ENCODE measurements at regions not wholly inside any gene's neighbourhood (a gene's known extent, or its start where the extent isn't known, plus 50 kb on each side); places are given as distances from the start of the nearest gene placed in this dataset.
"Not testable (repeated sequence)": the region's sequence is repeated elsewhere in the genome, so short reads cannot be mapped to it uniquely, and the experiment has no call there.

- H3K79me2 ChIP-seq (ENCODE audit: insufficient read depth, low read length); H3K27me3 ChIP-seq (ENCODE audit: control insufficient read depth in 1 of 2, insufficient read depth in 2 of 2, low read length in 2 of 2); H3K36me3 ChIP-seq (replicated peaks in 1 of 2; ENCODE audit: control insufficient read depth in 1 of 2, insufficient read depth in 2 of 2, low read length in 2 of 2); CTCF ChIA-PET (ENCODE audit: low intra/inter-chr PET ratio, low total read pairs); intact Hi-C loops (cut with micrococcal nuclease; ENCODE audit: unreplicated experiment); BruUV-seq (replicated peaks); in situ Hi-C loops (cut with HindIII; ENCODE audit: extremely low pct_ligation_motif_present, low pct_unique_long_range_greater_than_20kb); ATAC-seq; DNase-seq (ENCODE audit: low spot score); FAIRE-seq; H3K4me1 ChIP-seq (ENCODE audit: insufficient read depth, low read length); H3K4me2 ChIP-seq (ENCODE audit: low read depth, low read length); H3K27ac ChIP-seq (ENCODE audit: extremely low read length, insufficient read depth, low read length); H2AFZ ChIP-seq (ENCODE audit: low read length); POLR2A ChIA-PET; H4K20me1 ChIP-seq (ENCODE audit: insufficient read depth, low read length); H3K4me3 ChIP-seq (replicated peaks in 1 of 3; ENCODE audit: insufficient read depth in 1 of 3, low read depth in 2 of 3, low read length in 3 of 3); H3K9ac ChIP-seq (ENCODE audit: insufficient read depth, low read depth, low read length): not testable (repeated sequence)
- H3K9me3 ChIP-seq (ENCODE audit: low read length): peaks cover 93% of the 10 kb centered on the region
- 6% methylated on average over 4 of the region's 4 CpGs for WGBS (ENCODE audit: low lambda C conversion rate)
Measured at GRCh38 chr22:10730706-10731105, 4797.3 kb upstream of the OR11H1 start.

GRCh38 chr22:10731246-10731974 is 4796.6 kb upstream of the OR11H1 start:
- CTCF ChIA-PET (ENCODE audit: low intra/inter-chr PET ratio, low total read pairs); DNase-seq (ENCODE audit: low spot score); H3K9ac ChIP-seq (ENCODE audit: insufficient read depth, low read depth, low read length); H3K79me2 ChIP-seq (ENCODE audit: insufficient read depth, low read length); FAIRE-seq; H3K36me3 ChIP-seq (replicated peaks in 1 of 2; ENCODE audit: control insufficient read depth in 1 of 2, insufficient read depth in 2 of 2, low read length in 2 of 2); in situ Hi-C loops (cut with HindIII; ENCODE audit: extremely low pct_ligation_motif_present, low pct_unique_long_range_greater_than_20kb); intact Hi-C loops (cut with micrococcal nuclease; ENCODE audit: unreplicated experiment); H3K27me3 ChIP-seq (ENCODE audit: control insufficient read depth in 1 of 2, insufficient read depth in 2 of 2, low read length in 2 of 2); H3K4me1 ChIP-seq (ENCODE audit: insufficient read depth, low read length); H3K4me3 ChIP-seq (replicated peaks in 1 of 3; ENCODE audit: insufficient read depth in 1 of 3, low read depth in 2 of 3, low read length in 3 of 3); H4K20me1 ChIP-seq (ENCODE audit: insufficient read depth, low read length); BruUV-seq (replicated peaks); H2AFZ ChIP-seq (ENCODE audit: low read length); POLR2A ChIA-PET; H3K27ac ChIP-seq (ENCODE audit: extremely low read length, insufficient read depth, low read length); H3K4me2 ChIP-seq (ENCODE audit: low read depth, low read length): not testable (repeated sequence)
- WGBS (ENCODE audit: low lambda C conversion rate): 9% methylated on average over 9 of the region's 9 CpGs
- H3K9me3 ChIP-seq (ENCODE audit: low read length): peaks cover 92% of the 10 kb centered on the region
- peak; percentile 40; the same call in 2 of the 3 replicates for ATAC-seq

GRCh38 chr22:10735075-10735474 is 4792.9 kb upstream of the OR11H1 start:
- H3K36me3 ChIP-seq (replicated peaks in 1 of 2; ENCODE audit: control insufficient read depth in 1 of 2, insufficient read depth in 2 of 2, low read length in 2 of 2); in situ Hi-C loops (cut with HindIII; ENCODE audit: extremely low pct_ligation_motif_present, low pct_unique_long_range_greater_than_20kb); H2AFZ ChIP-seq (ENCODE audit: low read length); H3K79me2 ChIP-seq (ENCODE audit: insufficient read depth, low read length); H3K27ac ChIP-seq (ENCODE audit: extremely low read length, insufficient read depth, low read length); intact Hi-C loops (cut with micrococcal nuclease; ENCODE audit: unreplicated experiment); H3K4me1 ChIP-seq (ENCODE audit: insufficient read depth, low read length); FAIRE-seq; H3K4me2 ChIP-seq (ENCODE audit: low read depth, low read length); ATAC-seq; DNase-seq (ENCODE audit: low spot score); BruUV-seq (replicated peaks); POLR2A ChIA-PET; CTCF ChIA-PET (ENCODE audit: low intra/inter-chr PET ratio, low total read pairs); H3K9ac ChIP-seq (ENCODE audit: insufficient read depth, low read depth, low read length); H3K27me3 ChIP-seq (ENCODE audit: control insufficient read depth in 1 of 2, insufficient read depth in 2 of 2, low read length in 2 of 2); H3K4me3 ChIP-seq (replicated peaks in 1 of 3; ENCODE audit: insufficient read depth in 1 of 3, low read depth in 2 of 3, low read length in 3 of 3); H4K20me1 ChIP-seq (ENCODE audit: insufficient read depth, low read length); TF ChIP-seq ZBTB40 (CRISPR knock-in tag; IDR thresholded peaks at IDR 0.05): not testable (repeated sequence)
- 18% methylated on average over 2 of the region's 2 CpGs for WGBS (ENCODE audit: low lambda C conversion rate)
- 0 out of 2 replicates have a peak, but pooled peaks have one; percentile 4 for TF ChIP-seq ZBTB40 (IDR thresholded peaks at IDR 0.05)
- H3K9me3 ChIP-seq (ENCODE audit: low read length): peaks cover 90% of the 10 kb centered on the region
